ENCODE measurements at regions not wholly inside any gene's neighbourhood (a gene's known extent, or its start where the extent isn't known, plus 50 kb on each side); places are given as distances from the start of the nearest gene placed in this dataset.

DNA sequence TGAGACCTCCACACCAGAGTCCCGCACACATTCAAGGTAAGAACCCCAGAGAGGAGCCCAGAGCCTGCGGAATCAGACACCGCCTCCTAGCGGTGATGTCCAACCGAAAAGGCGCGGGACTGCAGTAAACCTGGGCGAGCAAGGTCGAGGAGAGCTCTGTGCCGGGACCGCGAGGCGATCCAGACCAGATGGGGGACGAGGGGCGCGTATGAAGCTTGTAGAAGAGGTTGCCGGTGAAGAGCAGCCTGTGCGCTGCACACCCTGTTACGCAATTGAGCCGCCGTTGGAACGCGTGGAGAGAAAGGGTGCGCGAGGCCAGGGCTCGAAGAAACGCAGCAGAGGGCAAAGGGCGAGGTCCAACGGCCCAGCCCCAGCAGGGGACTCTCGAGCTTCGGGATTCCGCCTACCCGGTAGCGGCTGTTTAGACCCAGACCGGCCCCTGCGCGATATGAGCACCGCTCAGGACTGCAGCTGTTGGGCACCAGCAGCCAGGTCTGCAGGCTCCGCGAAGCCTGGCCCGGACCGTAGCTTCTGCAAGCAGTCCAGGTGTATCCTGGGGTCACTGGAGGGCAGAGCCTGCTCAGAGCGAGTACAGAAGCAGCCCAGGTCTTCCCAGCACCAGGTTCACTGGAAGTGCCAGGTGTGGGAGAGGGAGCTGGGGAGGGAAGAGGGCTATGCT, 65.9 kb upstream of the ZNF599 start:
- H3K4me1 ChIP-seq: no peaks in the 10 kb centered on the region
- intact Hi-C loops (cut with DNase I; ENCODE audit: low total_unique reads): no loop called here
- H3K4me3 ChIP-seq: no peak overlapping the region
- H3K36me3 ChIP-seq: no peaks in the 10 kb centered on the region
- no peak for DNase-seq
- H3K9me3 ChIP-seq: no peaks in the 10 kb centered on the region
- H3K27ac ChIP-seq: no peak overlapping the region
- no peaks in the 10 kb centered on the region for H3K27me3 ChIP-seq
- TF ChIP-seq, protein P1, sequence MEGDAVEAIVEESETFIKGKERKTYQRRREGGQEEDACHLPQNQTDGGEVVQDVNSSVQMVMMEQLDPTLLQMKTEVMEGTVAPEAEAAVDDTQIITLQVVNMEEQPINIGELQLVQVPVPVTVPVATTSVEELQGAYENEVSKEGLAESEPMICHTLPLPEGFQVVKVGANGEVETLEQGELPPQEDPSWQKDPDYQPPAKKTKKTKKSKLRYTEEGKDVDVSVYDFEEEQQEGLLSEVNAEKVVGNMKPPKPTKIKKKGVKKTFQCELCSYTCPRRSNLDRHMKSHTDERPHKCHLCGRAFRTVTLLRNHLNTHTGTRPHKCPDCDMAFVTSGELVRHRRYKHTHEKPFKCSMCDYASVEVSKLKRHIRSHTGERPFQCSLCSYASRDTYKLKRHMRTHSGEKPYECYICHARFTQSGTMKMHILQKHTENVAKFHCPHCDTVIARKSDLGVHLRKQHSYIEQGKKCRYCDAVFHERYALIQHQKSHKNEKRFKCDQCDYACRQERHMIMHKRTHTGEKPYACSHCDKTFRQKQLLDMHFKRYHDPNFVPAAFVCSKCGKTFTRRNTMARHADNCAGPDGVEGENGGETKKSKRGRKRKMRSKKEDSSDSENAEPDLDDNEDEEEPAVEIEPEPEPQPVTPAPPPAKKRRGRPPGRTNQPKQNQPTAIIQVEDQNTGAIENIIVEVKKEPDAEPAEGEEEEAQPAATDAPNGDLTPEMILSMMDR (IDR thresholded peaks at IDR 0.05): no peak
- no peak for TF ChIP-seq POLR2A (IDR thresholded peaks at IDR 0.05)

DNA sequence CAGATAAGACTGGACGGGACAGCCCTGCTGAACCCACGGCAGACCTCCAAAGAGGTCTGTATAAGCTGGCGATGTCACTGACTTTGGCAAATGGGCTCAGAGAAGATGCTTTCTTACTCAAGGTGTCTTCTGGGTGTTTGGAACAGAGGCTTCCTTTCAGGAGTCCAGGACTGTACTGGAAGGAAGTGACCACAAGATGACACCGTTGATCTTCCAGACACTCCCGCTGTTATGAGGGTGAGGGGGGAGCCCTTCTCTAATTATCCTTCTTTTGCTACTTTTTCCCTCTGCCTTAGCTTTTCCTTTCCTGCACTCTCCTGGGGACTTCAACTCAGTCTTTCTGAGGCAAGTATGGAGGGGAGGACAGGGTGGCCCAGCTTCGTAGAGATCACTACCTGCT, 65.2 kb upstream of the ZNF599 start:
- H3K4me3 ChIP-seq: no peak overlapping the region
- H3K27me3 ChIP-seq: no peaks in the 10 kb centered on the region

DNA sequence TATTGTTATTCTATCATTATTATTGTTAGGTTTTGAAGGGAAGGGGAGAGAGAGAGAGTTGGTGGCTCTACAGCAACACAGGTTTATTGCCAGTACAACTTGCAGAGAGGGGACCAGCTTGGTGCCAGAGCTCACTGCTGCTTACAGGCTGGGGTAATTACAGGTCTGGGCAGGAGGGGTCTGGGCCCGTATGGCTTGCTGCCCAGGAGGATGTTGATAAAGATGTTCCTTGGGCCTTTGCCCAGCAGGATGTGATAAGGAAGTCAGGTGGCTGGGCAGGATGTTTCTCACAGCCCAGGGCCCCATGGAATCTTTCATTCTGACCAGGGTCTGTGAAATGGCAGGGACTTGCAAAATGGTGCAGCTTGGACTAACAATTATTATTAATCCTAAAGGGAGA, 64.2 kb upstream of the ZNF599 start:
- peak in 1 of 2 donors; percentile 56 for DNase-seq
- no peak overlapping the region for H3K4me3 ChIP-seq
- intact Hi-C loops (cut with DNase I; ENCODE audit: low total_unique reads): no loop called here
- no peaks in the 10 kb centered on the region for H3K9me3 ChIP-seq
- H3K27me3 ChIP-seq: no peaks in the 10 kb centered on the region
- H3K4me1 ChIP-seq: no peaks in the 10 kb centered on the region
- no peak for TF ChIP-seq POLR2A (IDR thresholded peaks at IDR 0.05)
- TF ChIP-seq, protein P1 (IDR thresholded peaks at IDR 0.05): no peak
- no peaks in the 10 kb centered on the region for H3K36me3 ChIP-seq
- H3K27ac ChIP-seq: peak overlapping the region in 1 of 2 donors; percentile 9

More for the DNA sequence above, 65.2 kb upstream of the ZNF599 start:
- TF ChIP-seq, protein P1 (IDR thresholded peaks at IDR 0.05): no peak
- TF ChIP-seq POLR2A (IDR thresholded peaks at IDR 0.05): no peak
- intact Hi-C loops (cut with DNase I; ENCODE audit: low total_unique reads): no loop called here
- no peaks in the 10 kb centered on the region for H3K36me3 ChIP-seq
- no peaks in the 10 kb centered on the region for H3K9me3 ChIP-seq
- peak overlapping the region in 1 of 2 donors; percentile 9 for H3K27ac ChIP-seq
- DNase-seq: no peak
- no peaks in the 10 kb centered on the region for H3K4me1 ChIP-seq

DNA sequence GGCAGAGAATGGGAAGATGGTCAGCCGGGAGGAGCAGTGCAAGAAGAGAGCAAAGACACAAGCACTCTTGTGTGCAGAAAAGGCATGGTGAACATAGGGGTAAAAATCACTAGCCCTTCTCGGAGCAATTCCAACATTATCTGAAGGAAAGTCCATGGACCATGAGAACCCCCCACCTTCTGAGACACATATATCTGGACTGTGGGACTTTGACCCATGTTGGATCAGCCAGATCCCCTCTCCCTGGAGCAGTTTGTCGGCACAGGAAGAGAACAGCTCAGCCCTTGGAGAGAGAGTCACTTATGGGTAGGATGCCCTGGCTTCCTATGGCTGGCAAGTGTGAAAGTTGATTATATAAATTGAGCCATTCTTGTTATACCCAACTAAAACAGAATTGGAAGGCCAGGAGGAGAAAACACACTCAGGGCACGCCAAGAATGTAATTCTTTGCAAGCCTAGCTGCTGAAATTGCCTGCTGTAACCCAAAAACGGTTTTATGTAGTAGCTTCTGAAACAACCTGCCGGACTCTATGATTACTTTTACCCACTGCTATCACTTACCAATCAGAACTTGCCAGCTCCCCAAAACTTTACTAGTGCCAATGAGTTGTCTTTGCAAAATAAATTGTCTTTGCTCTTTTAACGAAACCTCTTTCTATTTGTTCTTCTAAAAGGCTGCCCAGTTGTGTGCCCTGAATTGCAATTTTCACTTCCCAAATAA, 62.8 kb upstream of the ZNF599 start:
- Histone ChIP-seq H3K27me3 (no peaks in the 10 kb centered on the region), H3K9me3 (no peaks in the 10 kb centered on the region), H3K4me1 (no peaks in the 10 kb centered on the region), H3K27ac (no peak overlapping the region), H3K36me3 (no peaks in the 10 kb centered on the region), H3K4me3 (no peak overlapping the region)
- no peak for DNase-seq
- TF ChIP-seq, protein P1 (IDR thresholded peaks at IDR 0.05): no peak
- no peak for TF ChIP-seq POLR2A (IDR thresholded peaks at IDR 0.05)
- intact Hi-C loops (cut with DNase I; ENCODE audit: low total_unique reads): no loop called here

DNA sequence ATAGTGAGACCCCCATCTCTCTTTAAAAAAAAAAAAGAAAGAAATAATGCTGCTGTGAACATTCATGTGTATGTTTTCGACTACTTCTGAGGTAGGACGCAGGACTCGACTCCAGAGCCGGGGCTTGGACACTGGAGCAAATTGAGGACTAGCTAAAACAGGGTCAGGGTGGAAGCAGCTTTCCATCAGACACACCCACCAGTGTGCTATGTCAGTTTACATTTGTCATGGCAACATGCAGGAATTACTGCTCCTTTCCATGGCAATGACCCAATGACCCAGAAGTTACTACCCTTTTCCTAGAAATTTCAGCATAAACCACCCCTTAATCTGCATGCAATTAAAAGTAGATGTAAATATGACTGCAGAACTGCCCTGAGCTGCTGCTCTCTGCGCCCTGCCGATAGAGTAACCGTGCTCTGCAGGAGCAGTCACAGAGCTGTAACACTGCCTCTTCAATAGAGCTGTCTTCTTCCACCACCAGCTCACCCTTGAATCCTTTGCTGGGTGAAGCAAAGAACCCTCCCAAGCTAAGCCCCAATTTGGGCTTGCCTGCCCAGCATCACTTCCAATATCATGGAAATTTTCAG, 61.6 kb upstream of the ZNF599 start:
- DNase-seq: no peak
- Histone ChIP-seq H3K27me3 (no peaks in the 10 kb centered on the region), H3K9me3 (no peaks in the 10 kb centered on the region), H3K4me3 (no peak overlapping the region), H3K27ac (no peak overlapping the region), H3K36me3 (no peaks in the 10 kb centered on the region), H3K4me1 (no peaks in the 10 kb centered on the region)
- TF ChIP-seq POLR2A (IDR thresholded peaks at IDR 0.05): no peak
- TF ChIP-seq, protein P1 (IDR thresholded peaks at IDR 0.05): no peak
- intact Hi-C loops (cut with DNase I; ENCODE audit: low total_unique reads): no loop called here
